Parathyroid adenoma (tissue), 2 donors: ENCODE measurements at regions not wholly inside any gene's neighbourhood (a gene's known extent, or its start where the extent isn't known, plus 50 kb on each side); places are given as distances from the start of the nearest gene placed in this dataset.

Experiments used
- H2AFZ ChIP-seq: fragments of 300-600 bp; sonication (generic); one replicate; pipeline ENCODE4 v1.7.0; 2017; ENCODE audit warnings: antibody characterized with exemption, mild to moderate bottlenecking
- H3K27ac ChIP-seq: fragments of 300-600 bp; sonication (generic); one replicate; pipeline ENCODE4 v1.7.0; 2017
- H3K27me3 ChIP-seq: fragments of 300-600 bp; sonication (generic); one replicate; pipeline ENCODE4 v1.7.0; 2017; ENCODE audit warnings: low read length; ENCODE audit not compliant: control insufficient read depth, insufficient read depth
- H3K36me3 ChIP-seq: fragments of 300-600 bp; sonication (generic); one replicate; pipeline ENCODE4 v1.7.0; 2017; ENCODE audit warnings: low read length; ENCODE audit not compliant: control insufficient read depth, insufficient read depth
- H3K4me1 ChIP-seq: fragments of 300-600 bp; sonication (generic); one replicate; pipeline ENCODE4 v1.7.0; 2017; ENCODE audit warnings: control low read depth
- H3K4me2 ChIP-seq: fragments of 300-600 bp; sonication (generic); one replicate; pipeline ENCODE4 v1.7.0; 2017; ENCODE audit warnings: low read length
- H3K4me3 ChIP-seq: fragments of 300-600 bp; sonication (generic); one replicate; pipeline ENCODE4 v1.7.0; 2017; ENCODE audit warnings: low read depth, low read length
- H3K79me2 ChIP-seq: fragments of 300-600 bp; sonication (generic); one replicate; pipeline ENCODE4 v1.7.0; 2017; ENCODE audit warnings: control low read depth
- H3K9ac ChIP-seq: fragments of 300-600 bp; sonication (generic); one replicate; pipeline ENCODE4 v1.7.0; 2017; ENCODE audit warnings: mild to moderate bottlenecking
- H3K9me3 ChIP-seq: fragments of 300-600 bp; sonication (generic); one replicate; pipeline ENCODE4 v1.7.0; 2017; ENCODE audit warnings: low read length; ENCODE audit not compliant: control insufficient read depth
- TF ChIP-seq, protein P1 (sequence below): fragments of 300-600 bp; sonication (generic); IDR thresholded peaks from one replicate; pipeline ENCODE4 v1.7.0; 2017; ENCODE audit warnings: antibody characterized with exemption, mild to moderate bottlenecking
- donor health status: primary hyperparathyroidism.

DNA sequence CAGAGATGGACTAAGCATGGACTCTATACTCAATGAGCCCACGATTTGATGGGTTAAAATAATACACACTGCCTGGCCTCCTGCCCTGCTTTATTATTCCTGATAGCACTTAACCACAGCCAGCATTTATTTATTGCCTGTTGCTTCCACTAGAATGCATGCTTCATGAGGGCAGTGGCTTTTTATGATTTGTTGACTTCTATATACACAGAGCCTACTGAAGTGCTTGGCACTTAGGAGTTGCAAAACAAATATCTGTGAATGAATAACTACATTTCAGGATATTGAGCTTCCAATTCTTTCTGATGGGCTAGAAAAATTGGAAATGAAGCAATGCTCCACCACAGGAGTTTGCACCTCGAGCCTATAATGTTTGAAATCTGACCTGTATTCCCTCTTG, 513.6 kb upstream of the ZMIZ1 start:
- no peaks in the 10 kb centered on the region for H3K27me3 ChIP-seq
- H3K79me2 ChIP-seq: no peaks in the 10 kb centered on the region
- H3K4me1 ChIP-seq: no peaks in the 10 kb centered on the region
- no peak overlapping the region for H3K9ac ChIP-seq
- H3K9me3 ChIP-seq: no peaks in the 10 kb centered on the region
- H3K27ac ChIP-seq: no peak overlapping the region
- H2AFZ ChIP-seq: no peak overlapping the region
- H3K36me3 ChIP-seq: no peaks in the 10 kb centered on the region
- no peak overlapping the region for H3K4me3 ChIP-seq
- TF ChIP-seq, protein P1, sequence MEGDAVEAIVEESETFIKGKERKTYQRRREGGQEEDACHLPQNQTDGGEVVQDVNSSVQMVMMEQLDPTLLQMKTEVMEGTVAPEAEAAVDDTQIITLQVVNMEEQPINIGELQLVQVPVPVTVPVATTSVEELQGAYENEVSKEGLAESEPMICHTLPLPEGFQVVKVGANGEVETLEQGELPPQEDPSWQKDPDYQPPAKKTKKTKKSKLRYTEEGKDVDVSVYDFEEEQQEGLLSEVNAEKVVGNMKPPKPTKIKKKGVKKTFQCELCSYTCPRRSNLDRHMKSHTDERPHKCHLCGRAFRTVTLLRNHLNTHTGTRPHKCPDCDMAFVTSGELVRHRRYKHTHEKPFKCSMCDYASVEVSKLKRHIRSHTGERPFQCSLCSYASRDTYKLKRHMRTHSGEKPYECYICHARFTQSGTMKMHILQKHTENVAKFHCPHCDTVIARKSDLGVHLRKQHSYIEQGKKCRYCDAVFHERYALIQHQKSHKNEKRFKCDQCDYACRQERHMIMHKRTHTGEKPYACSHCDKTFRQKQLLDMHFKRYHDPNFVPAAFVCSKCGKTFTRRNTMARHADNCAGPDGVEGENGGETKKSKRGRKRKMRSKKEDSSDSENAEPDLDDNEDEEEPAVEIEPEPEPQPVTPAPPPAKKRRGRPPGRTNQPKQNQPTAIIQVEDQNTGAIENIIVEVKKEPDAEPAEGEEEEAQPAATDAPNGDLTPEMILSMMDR: no peak
- no peak overlapping the region for H3K4me2 ChIP-seq

DNA sequence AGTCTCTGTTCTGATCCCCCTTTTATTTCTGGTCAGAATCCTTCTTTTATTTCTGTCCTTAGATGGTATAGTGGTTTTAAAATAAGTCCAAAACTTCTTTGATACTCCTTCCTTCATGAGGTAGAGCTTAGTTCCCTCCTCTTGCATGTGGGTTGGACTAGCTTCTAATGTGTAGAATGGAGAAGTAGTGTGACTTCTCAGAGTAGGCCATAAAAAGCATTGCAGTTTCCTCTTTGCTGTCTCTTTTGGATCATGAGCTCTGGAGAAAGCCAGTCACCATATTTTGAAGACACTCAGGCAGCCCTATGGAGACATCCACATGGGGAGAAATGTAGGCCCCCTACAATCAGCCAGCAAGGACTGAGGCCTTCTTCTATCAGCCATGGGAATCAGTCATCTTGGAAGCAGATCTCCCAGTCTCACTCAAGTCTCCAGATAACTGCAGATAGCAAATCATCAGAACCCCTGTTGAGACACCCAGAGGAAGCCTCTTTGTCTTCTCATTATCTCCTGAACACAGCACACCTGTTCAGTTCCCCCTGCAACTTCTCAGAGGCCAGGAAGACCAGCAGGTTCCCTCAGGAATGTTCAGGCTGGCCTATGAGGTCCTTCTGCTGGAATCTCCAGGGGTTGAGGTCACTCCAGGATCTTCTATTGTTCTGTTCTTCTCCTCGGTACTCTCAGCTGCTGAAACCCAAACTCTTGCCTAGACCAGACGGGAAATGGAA, 511.9 kb upstream of the ZMIZ1 start:
- no peak overlapping the region for H3K27ac ChIP-seq
- H3K4me1 ChIP-seq: no peaks in the 10 kb centered on the region
- H3K4me2 ChIP-seq: no peak overlapping the region
- no peaks in the 10 kb centered on the region for H3K36me3 ChIP-seq
- H3K4me3 ChIP-seq: no peak overlapping the region
- no peaks in the 10 kb centered on the region for H3K27me3 ChIP-seq
- no peaks in the 10 kb centered on the region for H3K9me3 ChIP-seq
- no peak overlapping the region for H2AFZ ChIP-seq
- H3K79me2 ChIP-seq: no peaks in the 10 kb centered on the region
- no peak overlapping the region for H3K9ac ChIP-seq
- TF ChIP-seq, protein P1: no peak

DNA sequence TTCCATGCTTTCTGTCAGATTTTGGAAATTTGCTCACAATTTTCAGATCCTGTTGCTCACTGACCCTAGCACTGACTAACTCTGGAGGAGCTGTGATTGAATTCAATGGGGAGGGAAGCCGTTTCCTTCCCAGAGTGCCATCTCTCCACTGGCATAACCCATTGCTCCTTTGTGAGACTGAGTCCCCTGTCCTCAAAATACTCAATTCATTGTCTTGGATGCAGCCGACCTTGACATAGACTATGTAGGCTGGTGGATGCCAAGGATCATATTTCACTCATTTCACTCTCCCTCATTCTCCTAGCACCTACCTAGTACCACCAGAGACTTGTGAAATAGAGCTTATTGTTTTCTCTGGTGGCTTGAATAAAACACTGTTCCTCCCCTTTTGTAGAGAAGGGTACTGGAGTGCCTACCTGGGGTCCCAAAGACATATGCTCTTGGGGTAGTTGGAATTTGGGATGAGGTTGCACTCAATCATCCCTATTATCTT, 511.3 kb upstream of the ZMIZ1 start:
- Histone ChIP-seq H3K27me3 (no peaks in the 10 kb centered on the region), H3K4me3 (no peak overlapping the region)
- TF ChIP-seq, protein P1: no peak

DNA sequence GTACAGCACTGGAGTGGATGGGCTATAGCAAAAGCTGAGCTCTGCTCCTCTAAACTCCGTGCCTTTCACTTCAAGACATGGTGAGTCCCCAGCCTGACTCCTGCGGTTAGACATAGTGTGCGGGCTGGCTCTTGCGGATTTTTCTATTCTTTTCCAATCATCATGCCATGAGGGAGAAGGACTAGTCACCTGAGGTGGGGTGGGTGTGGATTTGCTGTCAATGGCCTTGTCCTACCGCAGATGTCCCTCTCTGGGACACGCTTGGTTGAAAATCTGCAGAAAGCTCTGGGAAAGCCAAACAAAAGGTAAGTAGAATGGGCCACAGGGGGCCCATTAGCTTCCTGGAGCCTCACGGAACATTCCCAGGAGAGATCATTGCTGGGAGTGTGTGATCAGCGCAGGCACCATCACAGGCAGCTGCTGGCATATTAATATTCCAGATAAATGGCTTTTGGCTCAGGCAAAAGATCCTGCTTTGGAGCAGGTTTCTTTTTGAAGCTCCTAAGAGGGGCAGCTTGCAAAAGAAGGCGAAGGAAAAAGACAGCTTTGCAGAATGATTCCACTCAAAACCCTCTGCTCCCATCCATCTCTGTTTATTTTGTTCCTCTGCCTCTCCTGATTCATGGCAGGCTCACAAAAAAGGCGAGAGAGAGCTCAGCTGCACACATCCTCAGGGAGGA, 509.0 kb upstream of the ZMIZ1 start:
- no peak overlapping the region for H3K4me2 ChIP-seq
- no peak overlapping the region for H3K27ac ChIP-seq

More for the DNA sequence above, 511.3 kb upstream of the ZMIZ1 start:
- H3K27ac ChIP-seq: no peak overlapping the region
- H3K4me1 ChIP-seq: no peaks in the 10 kb centered on the region
- H3K79me2 ChIP-seq: no peaks in the 10 kb centered on the region
- H3K9ac ChIP-seq: no peak overlapping the region
- H3K9me3 ChIP-seq: no peaks in the 10 kb centered on the region
- no peak overlapping the region for H2AFZ ChIP-seq
- no peaks in the 10 kb centered on the region for H3K36me3 ChIP-seq
- no peak overlapping the region for H3K4me2 ChIP-seq

More for the DNA sequence above, 509.0 kb upstream of the ZMIZ1 start:
- Histone ChIP-seq H3K4me3 (no peak overlapping the region), H3K9ac (no peak overlapping the region), H3K79me2 (no peaks in the 10 kb centered on the region), H3K9me3 (no peaks in the 10 kb centered on the region), H3K4me1 (no peaks in the 10 kb centered on the region), H3K36me3 (no peaks in the 10 kb centered on the region), H3K27me3 (no peaks in the 10 kb centered on the region), H2AFZ (no peak overlapping the region)
- TF ChIP-seq, protein P1: no peak
